ENCODE measurements at regions not wholly inside any gene's neighbourhood (a gene's known extent, or its start where the extent isn't known, plus 50 kb on each side); places are given as distances from the start of the nearest gene placed in this dataset.

DNA sequence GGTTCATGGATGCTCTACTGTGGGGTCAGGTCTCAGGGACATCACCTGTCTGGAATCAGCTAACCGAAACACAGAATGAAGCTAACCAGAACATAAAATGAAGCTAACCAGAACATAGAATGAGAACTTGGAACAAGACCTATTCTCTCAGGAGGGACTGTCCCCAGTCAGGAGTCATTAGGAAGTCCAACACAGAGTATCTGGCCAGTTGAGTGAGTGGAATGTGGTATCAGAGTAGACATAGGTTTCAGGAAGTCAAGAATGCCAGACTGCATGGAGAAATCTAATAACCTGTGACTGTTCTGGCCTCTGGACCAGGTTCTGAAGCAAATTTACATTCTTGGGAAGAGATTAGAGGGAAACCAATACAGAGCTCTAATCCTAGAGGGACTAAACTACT lies 609.6 kb downstream of the PRELID2 start:
- H3K36me3 ChIP-seq, result no peaks in the 10 kb centered on the region
- H3K9me3 ChIP-seq, result no peaks in the 10 kb centered on the region
- TF ChIP-seq, protein P1, sequence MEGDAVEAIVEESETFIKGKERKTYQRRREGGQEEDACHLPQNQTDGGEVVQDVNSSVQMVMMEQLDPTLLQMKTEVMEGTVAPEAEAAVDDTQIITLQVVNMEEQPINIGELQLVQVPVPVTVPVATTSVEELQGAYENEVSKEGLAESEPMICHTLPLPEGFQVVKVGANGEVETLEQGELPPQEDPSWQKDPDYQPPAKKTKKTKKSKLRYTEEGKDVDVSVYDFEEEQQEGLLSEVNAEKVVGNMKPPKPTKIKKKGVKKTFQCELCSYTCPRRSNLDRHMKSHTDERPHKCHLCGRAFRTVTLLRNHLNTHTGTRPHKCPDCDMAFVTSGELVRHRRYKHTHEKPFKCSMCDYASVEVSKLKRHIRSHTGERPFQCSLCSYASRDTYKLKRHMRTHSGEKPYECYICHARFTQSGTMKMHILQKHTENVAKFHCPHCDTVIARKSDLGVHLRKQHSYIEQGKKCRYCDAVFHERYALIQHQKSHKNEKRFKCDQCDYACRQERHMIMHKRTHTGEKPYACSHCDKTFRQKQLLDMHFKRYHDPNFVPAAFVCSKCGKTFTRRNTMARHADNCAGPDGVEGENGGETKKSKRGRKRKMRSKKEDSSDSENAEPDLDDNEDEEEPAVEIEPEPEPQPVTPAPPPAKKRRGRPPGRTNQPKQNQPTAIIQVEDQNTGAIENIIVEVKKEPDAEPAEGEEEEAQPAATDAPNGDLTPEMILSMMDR (IDR thresholded peaks at IDR 0.05), result no peak
- TF ChIP-seq POLR2A (IDR thresholded peaks at IDR 0.05), result no peak
- H3K27ac ChIP-seq, result no peak overlapping the region
- no peaks in the 10 kb centered on the region for H3K27me3 ChIP-seq
- H3K4me1 ChIP-seq, result no peaks in the 10 kb centered on the region
- H3K4me3 ChIP-seq, result no peak overlapping the region
- intact Hi-C loops (cut with DNase I), result no loop called here
- DNase-seq, result no peak
- 83 to 86% methylated on average over 1 of the region's 1 CpG for WGBS, 2 donors

DNA sequence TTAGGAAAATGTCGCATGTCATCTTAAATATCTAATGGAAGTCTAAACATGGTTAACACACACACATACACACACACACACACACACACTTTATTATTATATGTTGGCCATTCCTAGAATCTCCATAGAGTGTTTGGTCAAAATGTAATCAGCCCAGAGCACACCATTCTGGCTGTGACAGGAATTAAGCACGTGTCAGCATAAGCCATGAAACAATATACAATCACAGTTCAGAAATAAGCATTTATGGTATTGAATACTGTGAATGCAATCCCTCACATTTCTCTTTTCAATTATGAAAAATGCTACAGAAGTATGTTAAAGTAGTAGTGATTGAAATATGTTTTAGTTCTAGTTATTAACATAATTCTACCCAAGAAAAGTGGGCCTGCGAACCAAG lies 611.6 kb downstream of the PRELID2 start:
- 70 to 81% methylated on average over 3 of the region's 3 CpGs for WGBS, 2 donors
- intact Hi-C loops (cut with DNase I), result no loop called here
- H3K27me3 ChIP-seq, result no peaks in the 10 kb centered on the region
- H3K27ac ChIP-seq, result no peak overlapping the region
- no peaks in the 10 kb centered on the region for H3K36me3 ChIP-seq
- no peaks in the 10 kb centered on the region for H3K9me3 ChIP-seq
- no peak overlapping the region for H3K4me3 ChIP-seq
- no peaks in the 10 kb centered on the region for H3K4me1 ChIP-seq
- DNase-seq, result no peak
- TF ChIP-seq, protein P1 (IDR thresholded peaks at IDR 0.05), result no peak
- TF ChIP-seq POLR2A (IDR thresholded peaks at IDR 0.05), result no peak

- Histone ChIP-seq H3K27me3 (no peaks in the 10 kb centered on the region), H3K4me3 (no peak overlapping the region), H3K36me3 (no peaks in the 10 kb centered on the region), H3K9me3 (no peaks in the 10 kb centered on the region), H3K27ac (no peak overlapping the region), H3K4me1 (no peaks in the 10 kb centered on the region)
- TF ChIP-seq, protein P1 (IDR thresholded peaks at IDR 0.05), result no peak
- no peak for TF ChIP-seq POLR2A (IDR thresholded peaks at IDR 0.05)
- intact Hi-C loops (cut with DNase I), result no loop called here
- no peak for DNase-seq
These were observed 612.5 kb downstream of the PRELID2 start for GRCh38 chr5:145222622-145223021.

DNA sequence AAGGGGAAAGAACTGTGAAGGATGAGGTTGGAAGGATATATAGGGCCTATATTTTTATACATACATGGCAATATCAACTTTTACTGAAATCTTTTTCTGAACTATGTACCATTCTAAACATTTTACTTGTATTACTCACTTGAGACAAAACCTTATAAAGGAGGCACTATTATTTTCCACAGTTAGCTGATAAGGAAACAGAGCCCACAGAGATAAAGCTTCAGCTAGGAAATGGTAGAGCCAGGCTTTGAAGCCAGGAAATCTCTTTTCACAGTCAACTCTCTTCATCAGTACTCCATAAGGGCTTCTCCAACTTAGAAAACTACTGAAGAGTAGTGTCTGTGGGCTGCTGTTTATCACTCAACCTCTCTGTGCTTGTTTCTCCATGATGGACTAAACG lies 613.7 kb downstream of the PRELID2 start:
- Histone ChIP-seq H3K36me3 (no peaks in the 10 kb centered on the region), H3K4me1 (no peaks in the 10 kb centered on the region), H3K9me3 (no peaks in the 10 kb centered on the region), H3K27ac (no peak overlapping the region), H3K27me3 (no peaks in the 10 kb centered on the region), H3K4me3 (no peak overlapping the region)
- DNase-seq, result no peak
- TF ChIP-seq, protein P1 (IDR thresholded peaks at IDR 0.05), result no peak
- no peak for TF ChIP-seq POLR2A (IDR thresholded peaks at IDR 0.05)
- WGBS, 2 donors, result 77 to 100% methylated on average over 1 of the region's 1 CpG
- intact Hi-C loops (cut with DNase I), result no loop called here

GRCh38 chr5:145220481-145220880 lies 614.7 kb downstream of the PRELID2 start:
- intact Hi-C loops (cut with DNase I), result no loop called here
- no peaks in the 10 kb centered on the region for H3K27me3 ChIP-seq
- no peaks in the 10 kb centered on the region for H3K9me3 ChIP-seq
- no peak for TF ChIP-seq POLR2A (IDR thresholded peaks at IDR 0.05)
- TF ChIP-seq, protein P1 (IDR thresholded peaks at IDR 0.05), result no peak
- WGBS, 2 donors, result 28 to 49% methylated on average over 5 of the region's 5 CpGs
- no peaks in the 10 kb centered on the region for H3K36me3 ChIP-seq
- no peak for DNase-seq
- no peaks in the 10 kb centered on the region for H3K4me1 ChIP-seq
- H3K27ac ChIP-seq, result no peak overlapping the region
- H3K4me3 ChIP-seq, result no peak overlapping the region

Measured in esophagus squamous epithelium (tissue), 5 donors.